Superior temporal gyrus (tissue), 1 donor: ENCODE measurements at regions not wholly inside any gene's neighbourhood (a gene's known extent, or its start where the extent isn't known, plus 50 kb on each side); places are given as distances from the start of the nearest gene placed in this dataset.

Experiments
- DNase-seq: peaks from one replicate; pipeline ENCODE4 v3.0.0-alpha.2; 2016; ENCODE audit errors: extremely low spot score

DNA sequence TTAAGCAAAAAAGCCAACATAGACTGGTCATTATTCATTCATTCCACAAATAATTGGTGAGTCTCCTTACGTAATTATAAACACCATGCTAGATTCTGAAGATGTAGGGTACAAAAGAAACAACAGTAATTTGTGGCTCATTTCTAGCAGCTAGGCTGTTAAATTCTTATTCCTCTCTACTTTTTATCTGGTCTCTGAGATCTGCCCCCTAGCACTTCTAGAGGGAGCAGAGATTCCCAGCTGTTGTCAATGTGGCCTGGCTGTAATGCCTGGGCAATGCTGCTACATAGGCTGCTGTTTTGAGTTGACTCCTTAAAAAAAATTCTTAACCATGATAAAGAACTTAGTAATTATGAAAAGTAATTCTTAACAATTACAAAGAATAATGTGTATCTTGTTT lies 434.9 kb upstream of the THRB start:
- no peak for DNase-seq

DNA sequence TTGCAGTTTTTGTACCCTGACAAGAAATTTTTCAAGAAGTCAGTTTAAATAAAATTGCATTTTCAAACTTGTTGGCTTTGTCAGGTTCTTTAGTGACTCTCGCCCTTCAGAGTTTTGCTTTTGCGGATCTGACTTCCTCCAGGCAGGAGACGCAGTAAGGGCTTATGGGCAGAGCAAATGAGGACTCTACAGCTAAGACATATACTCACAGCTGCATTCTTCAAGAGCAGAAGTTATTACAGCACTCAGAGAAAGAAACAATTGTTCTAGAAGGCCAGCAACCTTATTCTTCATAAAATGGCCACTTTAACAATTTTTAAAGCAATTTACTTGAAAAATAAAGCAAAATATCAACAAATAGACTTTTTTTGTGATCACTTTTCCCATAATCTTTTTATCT lies 438.8 kb upstream of the THRB start:
- no peak for DNase-seq

DNA sequence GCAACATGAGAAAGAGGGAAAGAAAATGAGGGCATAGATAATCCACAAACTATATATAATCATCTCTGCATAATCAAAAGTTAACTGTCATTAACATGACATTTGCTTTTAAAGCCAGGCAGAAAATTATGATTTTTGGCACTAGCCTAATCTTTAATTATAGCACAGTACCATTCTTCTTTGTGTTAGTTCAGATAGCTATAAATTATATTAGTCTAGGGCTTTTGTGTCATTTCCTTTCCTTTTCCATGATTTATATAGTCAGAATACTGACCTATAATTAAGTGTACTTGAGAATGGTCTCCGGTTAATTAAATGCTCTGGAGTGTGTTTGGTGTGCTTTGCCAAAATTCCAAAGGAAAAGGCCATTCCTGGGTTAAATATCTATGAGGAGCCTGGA lies 441.9 kb upstream of the THRB start:
- DNase-seq = no peak

DNA sequence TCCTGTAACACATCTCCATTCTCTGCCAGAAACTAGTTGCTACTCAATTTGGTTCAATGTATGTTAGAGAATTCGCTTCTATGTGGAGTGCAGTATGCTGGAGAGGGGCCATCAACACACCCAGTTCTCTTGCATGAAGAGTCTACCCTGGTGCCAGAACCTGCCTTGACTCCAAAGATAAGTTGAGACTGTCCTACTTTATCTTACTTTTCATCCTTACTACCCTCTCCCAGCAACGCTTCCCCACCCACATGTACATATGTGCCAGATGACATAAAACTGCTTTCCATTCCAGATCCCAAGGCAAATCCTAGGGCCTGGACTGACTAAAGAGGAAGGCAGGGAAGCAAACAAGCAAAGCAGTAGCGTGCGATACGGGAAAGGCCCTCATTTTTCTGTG lies 442.6 kb upstream of the THRB start:
- DNase-seq = peak; percentile 38

DNA sequence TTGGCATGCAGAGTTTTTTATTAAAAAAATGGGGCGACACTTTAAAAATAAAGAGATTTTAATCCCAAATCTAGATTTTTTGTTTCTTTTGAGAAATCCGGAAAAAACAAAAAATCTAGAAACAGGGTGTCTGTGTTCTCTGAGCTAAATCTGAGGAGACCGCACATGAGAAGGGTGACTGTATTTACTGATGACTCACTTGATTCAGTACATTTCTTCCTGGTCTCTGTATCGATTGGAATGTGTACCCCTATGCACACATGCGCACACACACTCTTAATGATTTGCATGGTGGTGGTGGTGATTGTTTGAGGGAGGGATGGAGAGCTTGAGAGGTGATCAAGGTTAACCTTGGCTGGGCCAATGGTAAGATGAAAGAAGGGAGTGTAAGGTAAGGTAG lies 443.1 kb upstream of the THRB start:
- no peak for DNase-seq

DNA sequence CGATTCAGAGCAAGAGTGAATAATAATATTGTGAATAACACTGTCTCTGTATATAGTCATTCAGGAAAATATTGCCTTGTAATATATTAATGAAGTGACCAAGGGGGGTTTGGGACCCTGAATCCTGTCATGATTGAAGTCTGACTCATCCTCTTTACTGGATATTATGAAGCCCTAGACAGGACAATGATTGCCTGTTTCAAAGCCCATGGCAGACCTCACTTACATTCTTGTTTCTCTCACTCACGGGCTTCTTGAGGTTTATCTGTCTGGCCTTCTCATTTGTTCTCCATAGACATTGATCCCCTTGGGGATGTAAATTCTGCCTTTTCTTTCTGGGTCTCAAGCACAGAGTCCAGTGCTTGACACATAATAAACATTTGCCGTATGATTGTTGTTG lies 449.3 kb upstream of the THRB start:
- DNase-seq = no peak

DNA sequence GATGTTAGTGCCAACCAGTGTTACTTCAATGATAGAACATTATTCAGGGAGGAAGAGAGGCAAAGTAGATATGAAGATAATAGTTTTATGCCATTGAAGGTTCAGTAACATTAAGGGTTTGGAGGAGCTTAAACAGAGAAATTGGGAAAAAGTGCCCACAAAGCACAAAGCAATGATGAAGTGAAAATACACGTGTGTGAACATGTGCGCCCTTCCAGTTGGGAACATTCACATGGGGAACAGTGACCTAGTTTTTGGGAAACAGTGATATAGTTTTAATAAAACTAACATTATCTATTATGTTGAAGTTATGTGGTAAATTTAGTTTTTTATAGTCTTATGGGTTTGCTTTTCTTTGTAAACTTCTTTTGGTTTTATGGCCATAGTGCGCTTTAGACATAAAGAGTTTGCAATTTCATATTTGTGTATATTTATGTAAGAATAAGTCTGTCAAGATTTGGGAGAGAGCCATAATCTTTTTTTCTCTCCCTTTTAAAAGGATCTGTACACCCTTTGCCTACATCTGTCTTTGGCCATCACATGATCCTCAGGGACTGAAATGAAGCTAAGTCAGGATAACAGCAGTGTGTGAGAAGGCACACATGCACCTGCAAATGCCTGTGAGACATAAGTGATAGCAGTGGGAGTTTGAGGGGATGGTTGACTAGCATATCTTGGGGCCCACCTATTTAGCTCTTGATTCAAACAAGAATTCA lies 450.3 kb upstream of the THRB start:
- no peak for DNase-seq

DNA sequence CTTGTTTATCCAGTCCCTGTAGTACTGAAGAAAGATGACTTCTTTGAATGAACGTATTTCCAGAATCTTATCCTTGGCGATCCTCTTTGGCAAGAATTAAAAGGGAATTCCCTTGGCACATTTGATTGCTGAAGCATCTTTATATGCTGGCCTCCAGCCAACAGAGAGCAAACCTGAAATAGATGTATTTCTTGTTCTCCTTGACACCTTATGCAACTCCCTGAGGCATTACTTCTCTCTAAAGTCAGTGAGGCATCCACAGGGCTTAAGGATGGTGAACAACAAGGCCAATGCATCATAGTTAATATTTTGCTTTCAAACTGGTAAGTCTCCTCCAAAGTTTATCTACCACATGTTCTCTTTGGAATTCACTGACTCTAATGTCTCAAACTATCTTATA lies 450.9 kb upstream of the THRB start:
- DNase-seq = no peak

DNA sequence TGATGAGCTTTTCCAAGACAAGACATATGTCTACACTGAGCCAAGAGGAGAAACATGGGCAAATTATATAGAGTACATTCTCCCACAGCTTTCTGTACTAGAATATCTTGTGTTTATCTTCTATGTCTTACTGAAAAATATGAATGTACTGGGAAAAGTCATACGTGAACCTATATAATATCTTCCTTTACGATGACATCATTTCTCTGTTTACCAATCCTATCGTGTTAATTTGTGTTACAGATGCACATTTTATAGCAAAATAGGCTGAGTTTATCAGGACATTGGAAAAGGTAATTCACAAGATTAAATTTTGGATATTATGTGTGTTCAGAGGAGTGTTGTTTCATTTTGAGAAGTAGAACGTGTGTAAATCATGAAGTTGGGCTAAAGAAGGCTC lies 452.5 kb upstream of the THRB start:
- no peak for DNase-seq

DNA sequence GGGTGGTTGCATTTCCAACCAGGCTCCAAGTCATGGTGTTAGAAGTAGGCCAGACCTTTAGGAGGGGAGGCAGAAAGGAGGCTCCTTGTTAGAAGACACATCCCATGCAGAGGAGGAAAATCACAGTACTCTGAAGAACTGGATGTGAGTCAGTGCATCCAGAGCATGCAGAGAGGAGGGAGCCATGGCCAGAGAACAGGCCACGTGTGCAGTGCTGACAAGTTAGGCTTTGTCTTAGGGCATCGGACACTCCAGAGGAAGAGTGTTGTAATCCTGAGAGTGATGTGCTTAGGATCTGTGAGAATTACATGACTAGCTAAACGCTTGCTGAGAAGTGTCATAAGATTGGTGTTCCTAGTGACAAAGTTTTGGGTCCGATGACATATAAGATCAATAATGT lies 456.5 kb upstream of the THRB start:
- DNase-seq = peak; percentile 73

DNA sequence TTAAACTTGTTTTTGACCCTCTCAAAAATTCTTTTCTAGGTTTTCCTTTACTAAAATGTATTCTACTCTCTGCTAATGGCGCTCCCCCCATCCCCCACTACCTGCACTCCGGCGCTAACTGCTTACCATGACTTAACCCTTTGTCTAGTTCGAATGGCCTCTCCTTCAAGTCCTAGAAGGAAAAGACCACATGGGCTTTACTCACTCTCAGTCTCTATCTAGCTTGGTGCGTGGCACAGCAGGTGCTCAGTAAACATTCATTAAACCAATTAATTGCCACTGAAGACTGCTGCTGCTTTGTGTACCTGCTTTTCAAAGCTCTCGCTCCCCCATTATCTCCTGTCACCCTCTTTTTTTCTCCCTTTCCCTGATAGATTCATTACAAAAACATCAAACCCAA lies 457.7 kb upstream of the THRB start:
- DNase-seq = no peak

DNA sequence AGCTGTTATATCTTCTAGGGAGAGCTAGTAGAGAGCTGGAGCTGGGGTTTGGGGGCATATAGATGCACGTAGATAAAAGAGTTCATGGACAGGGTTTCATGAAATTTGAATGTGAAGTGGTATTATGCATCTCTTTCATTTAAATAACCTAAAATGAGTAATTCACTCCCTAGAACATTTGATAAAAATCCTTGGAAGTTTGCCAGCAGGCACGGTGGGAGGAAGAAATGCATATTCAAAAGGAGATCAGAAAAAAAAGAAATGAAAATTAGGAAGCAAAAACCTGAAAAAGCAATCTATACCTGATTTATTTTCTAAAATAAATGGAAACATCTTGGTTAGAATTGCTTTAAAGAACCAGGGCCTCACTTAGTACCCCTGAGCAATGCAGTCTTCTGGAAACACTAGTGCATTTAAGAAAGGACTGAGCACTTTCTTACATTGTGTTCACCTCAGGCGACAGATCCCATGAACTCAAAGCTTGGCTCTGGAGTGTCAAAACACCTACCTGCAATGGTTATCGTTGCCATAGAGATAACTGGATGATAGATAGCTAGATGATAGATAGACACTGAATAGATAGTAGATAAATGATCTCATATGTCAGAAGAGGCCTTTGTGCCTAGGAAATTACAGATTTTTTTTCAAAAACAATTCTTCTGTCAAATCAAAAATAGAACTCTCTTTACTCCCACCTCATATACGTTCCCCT lies 458.6 kb upstream of the THRB start:
- DNase-seq = no peak

DNA sequence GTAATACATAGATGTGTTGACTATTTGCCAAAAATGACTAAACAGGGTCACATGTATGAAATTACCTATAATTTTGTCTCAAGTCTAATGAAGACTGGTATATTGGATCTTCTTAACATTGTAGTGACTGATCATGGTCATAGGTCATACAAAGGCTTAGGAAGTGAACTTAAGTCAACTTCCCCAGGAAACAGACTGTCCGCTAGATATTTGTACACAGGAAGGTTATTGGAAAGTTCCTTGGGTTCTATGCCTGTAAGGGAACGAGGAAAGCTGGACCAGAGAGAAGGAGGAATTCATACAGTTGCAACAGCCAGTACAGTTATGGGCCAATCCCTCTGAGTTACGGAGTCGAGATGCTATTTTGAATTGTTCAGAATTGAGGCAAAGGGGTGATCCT lies 462.0 kb upstream of the THRB start:
- DNase-seq = no peak

DNA sequence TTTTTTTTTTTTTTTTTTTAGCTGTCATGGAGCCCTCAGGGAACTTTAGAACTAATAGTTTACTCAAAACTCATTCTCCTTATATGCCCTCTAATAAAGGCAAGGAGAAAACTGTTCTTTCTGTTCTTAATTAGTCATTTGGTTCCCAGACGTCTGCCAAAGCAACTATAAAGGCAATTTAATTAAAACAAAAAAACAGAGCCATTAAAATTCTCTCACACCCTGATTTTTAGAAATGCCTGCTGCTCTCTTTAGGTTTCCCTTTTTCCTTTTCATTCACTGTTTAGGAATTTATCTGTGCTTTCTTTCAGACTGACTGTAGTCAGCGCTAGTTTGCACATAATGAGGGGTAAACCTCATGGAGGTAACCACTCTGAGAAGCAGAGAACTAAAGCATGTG lies 463.6 kb upstream of the THRB start:
- DNase-seq = no peak

DNA sequence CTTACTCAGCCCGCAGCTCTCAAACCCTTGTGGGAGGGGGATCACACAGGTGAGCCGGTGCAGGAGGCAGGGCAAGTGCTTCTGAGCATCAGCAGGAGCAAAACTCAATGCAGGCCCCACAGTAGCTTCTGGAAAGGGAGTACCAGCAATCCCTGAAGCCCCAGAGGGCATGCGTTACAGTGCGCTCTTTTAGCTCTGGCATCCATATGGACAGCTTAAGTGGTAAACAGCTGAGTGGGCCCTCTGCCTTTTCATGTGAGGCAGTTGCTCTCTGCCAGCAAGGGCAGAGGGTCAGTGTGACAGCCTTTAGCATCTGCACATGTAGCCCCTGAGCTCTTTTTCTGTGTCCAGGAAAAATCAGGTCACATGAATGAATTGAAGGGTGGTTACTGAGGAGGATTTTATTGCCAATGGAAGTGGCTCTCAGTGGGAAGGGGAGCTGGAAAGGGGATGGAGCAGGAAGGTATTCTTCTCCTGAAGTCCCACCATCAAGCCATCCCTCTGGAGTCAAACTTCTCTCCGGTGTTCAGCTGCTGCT lies 464.3 kb upstream of the THRB start:
- no peak for DNase-seq

DNA sequence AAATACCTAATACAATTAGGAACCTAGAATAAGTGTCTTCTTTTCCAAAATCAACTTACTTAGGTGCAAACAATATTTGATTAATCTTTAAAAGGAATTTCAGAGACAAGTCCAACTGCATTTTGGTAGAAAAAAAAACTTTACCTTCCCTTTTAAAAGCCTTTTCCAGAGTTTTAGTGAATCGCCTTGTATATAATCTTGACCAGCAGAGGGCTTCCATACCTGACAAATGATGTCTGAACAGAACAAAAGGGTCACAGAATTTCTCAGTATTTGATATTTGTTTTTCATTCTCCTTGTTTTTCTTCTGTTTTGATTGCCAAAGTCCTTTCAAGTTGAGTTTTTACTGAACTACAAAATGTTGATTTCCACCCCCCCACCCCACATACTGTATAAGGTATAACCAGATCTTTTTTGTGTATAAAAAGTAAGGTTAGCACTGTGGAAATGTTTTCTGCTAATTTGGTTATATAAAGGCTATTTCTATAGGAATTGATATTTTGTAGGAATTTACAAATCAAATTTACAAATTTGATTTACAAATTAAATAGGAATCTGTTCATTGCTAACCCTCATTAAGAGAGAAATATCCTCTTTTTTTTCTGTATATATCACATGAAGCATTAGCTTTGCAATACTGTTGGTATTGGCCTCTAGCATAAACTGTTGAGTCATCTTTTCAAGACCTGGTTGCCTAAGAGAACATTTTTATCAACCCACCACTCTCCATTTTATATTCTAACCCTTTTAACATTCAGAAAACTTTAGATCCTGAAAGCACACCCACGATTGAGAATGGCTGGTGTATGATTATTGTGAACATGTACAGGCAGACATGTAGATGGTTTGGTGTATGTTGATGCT lies 464.1 kb upstream of the RARB start:
- peak; percentile 65 for DNase-seq

DNA sequence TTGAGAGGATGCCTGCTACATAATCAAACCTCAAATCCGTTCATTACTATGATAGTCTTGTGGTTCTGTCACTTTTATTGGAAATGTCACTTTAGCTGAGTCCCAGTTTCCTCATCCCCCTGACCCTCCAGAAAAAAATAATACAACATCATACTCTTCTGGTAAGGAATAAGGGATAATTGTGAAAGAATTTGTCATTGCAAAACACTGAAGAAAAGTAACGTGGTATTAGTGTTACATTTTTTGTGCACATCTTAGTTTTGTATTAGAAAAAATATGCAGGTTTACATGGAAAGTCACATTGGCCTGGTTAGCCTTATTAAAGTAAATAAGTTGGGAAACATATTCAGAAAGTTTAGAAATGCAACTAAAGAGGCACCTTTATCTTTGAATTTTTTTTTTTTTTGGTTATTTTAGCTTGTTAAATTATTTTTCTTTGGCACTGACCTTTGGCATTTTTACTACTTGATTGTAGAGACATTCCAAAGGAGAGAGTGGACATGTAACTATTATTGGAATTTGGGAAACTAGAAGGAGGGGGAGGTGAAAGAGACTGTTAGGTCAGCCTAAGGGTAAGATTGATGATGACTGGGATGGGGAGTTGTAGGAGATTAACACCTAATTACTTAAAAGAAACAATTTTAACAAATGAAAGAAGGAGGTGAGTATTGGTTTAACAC lies 462.2 kb upstream of the RARB start:
- DNase-seq = no peak

DNA sequence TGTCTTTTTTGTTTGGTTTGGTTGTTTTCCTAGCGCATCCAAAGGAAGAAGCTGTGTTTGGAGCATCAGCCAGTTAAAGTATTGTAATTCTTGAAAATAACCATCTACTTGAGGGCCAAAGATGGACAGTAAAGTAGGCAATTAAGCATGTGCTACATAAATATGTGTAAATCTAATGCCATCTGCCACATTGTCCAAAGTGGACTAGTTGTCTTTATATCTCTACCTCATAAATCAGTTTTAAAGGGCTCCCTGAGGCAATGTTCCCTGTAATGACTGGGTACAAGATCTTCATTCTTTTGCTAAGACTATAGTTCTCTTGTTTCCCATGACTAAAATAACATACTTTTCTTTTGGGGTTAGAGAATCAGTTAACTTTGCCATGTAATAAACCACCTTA lies 460.0 kb upstream of the RARB start:
- no peak for DNase-seq

DNA sequence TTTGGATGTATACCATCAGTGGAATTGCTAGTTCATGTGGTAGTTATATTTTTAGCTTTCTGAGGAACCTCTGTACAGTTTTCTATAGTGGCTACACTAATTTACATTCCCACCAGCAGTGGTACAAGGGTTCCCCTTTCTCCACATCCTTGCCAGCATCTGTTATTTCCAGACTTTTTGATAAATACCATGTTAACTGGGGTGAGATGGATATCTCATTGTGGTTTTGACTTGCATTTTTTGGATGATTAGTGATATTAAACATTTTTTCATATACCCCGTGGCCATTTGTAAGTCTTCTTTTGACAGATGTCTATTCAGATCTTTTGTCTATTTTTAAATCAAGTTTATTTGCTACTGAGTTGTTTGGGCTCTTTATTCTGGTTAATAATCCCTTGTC lies 455.6 kb upstream of the RARB start:
- no peak for DNase-seq

DNA sequence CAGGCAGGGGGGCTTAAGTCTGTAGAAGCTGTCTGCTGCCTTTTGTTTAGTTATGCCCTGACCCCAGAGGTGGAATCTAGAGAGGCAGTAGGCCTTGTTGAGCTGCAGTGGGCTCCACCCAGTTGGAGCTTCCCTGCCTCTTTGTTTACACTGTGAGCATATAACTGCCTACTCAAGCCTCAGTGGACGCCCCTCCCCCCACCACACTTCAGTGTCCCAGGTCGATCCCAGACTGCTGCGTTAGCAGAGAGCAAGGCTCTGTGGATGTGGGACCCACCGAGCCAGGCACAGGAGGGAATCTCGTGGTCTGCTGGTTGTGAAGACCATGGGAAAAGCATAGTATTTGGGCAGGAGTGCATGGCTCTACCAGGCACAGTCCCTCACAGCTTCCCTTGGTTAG lies 446.8 kb upstream of the RARB start:
- DNase-seq = no peak

DNA sequence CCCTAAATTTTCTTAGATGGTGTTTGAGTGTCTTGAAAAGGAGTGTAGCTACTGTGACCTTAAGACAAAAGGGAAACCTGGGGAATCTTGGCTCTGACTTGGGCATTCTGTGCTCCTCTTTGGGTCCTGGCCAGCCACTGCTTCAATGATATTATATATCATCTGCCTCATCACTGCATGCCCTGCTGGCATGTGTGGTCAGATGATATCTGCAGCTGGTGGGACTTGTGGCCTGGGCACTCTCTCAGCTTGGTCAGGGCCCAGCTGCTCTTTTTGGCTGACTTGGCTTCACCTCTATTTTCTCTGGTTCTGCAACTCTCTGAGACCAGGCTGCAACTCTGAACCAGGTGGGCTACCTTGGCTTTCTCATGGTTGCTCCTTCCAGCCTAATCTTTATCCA lies 446.1 kb upstream of the RARB start:
- DNase-seq = no peak

DNA sequence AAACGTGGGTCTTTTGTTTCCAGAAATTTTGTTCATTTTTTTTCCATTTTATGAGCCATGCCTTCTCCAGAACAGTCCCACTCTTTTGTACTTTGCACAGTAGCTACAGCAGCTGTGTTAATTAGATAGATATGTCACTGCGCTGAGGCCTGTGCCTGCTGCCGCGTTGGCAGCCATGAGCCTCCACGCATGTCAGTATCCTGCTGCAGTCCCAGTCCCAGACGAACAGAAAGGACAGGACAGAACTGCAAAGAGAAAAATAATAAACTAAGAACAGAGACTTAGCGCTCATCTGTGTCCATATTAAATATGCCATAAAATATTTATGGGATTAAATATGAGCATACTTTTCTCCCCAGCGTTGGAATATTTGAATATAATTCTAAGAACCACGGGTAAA lies 442.4 kb upstream of the RARB start:
- DNase-seq = no peak
